ENCODE measurements at regions not wholly inside any gene's neighbourhood (a gene's known extent, or its start where the extent isn't known, plus 50 kb on each side); places are given as distances from the start of the nearest gene placed in this dataset.

DNA sequence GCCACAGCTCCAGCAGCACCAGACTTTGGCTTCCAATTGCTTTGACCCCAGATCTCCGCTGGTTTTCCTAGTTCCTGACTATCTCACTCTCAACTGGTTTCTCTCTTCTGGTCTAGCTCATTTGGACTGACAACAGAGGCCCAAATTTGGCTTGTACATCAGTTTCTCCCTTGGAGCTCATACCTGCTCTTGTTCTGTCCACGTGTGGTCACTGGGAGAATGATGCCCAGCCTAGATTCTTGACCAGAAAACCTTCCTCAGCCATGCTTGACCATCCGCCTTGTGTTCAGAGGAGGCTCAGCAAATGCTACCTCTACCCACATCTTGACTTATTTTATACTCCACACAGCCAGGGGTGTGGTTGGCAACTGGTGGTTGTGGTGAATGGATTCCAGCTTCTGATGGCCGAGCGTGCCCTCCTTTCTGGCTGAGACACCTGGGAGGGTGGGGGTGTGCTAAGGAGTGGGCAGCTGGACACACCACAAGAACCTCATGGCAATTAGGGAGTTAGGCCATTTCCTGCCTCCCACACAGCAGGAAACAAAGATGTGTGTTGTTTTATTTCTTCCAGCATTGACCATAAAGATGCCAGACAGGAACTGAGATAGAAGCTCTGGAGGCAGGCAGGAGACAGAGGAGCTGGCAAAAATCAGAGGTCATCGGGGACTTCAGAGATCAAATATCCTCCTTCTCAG is 93.8 kb upstream of the FAM20A start:
- Histone ChIP-seq H3K27me3 (ENCODE audit: control insufficient read depth in 5 of 5, insufficient read depth in 4 of 5, low read length in 5 of 5) (no peaks in the 10 kb centered on the region), H3K9ac (ENCODE audit: low read length in 5 of 5) (no peak overlapping the region), H3K4me1 (ENCODE audit: control insufficient read depth in 5 of 5, insufficient read depth in 5 of 5, low read length in 5 of 5) (peaks cover 0 to 17% (median 5%) of the 10 kb centered on the region in 5 donors), H3K27ac (ENCODE audit: low read depth, low read length) (no peak overlapping the region), H3K9me3 (ENCODE audit: control insufficient read depth in 5 of 5, low read length in 5 of 5) (peaks cover 0 to 3% (median 0%) of the 10 kb centered on the region in 5 donors), H3K36me3 (ENCODE audit: control insufficient read depth in 5 of 5, insufficient read depth in 5 of 5, low read length in 5 of 5) (no peaks in the 10 kb centered on the region), H3K4me3 (ENCODE audit: low read depth in 1 of 5, low read length in 5 of 5) (no peak overlapping the region)

DNA sequence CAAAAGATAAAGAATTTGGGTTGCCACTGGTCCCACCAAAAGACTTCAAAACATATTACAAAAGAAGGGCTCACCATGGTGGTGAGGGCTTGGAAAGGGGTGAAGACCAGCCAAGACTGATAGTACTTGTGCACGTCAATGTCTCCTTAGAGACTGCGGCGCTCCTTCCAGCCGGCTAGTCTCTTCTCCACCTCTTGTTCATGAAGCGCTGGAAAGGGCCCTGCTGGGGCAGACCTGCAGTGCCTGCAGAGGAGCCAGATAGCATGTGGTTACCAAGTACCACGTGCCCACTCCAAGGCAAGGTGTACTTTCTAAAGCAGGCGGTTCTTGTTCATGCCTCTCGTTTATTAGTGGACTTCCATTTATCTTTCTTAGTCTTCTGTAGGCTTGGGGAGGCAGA is 92.7 kb upstream of the FAM20A start:
- Histone ChIP-seq H3K4me1 (ENCODE audit: control insufficient read depth in 5 of 5, insufficient read depth in 5 of 5, low read length in 5 of 5) (peaks cover 0 to 15% (median 5%) of the 10 kb centered on the region in 5 donors), H3K36me3 (ENCODE audit: control insufficient read depth in 5 of 5, insufficient read depth in 5 of 5, low read length in 5 of 5) (no peaks in the 10 kb centered on the region), H3K9me3 (ENCODE audit: control insufficient read depth in 5 of 5, low read length in 5 of 5) (peaks cover 0 to 3% (median 0%) of the 10 kb centered on the region in 5 donors), H3K27ac (ENCODE audit: low read depth, low read length) (no peak overlapping the region), H3K9ac (ENCODE audit: low read length in 5 of 5) (no peak overlapping the region), H3K27me3 (ENCODE audit: control insufficient read depth in 5 of 5, insufficient read depth in 4 of 5, low read length in 5 of 5) (no peaks in the 10 kb centered on the region), H3K4me3 (ENCODE audit: low read depth in 1 of 5, low read length in 5 of 5) (no peak overlapping the region)

GRCh38 chr17:68693466-68693865 is 92.3 kb upstream of the FAM20A start:
- Histone ChIP-seq H3K9ac (ENCODE audit: low read length in 5 of 5) (no peak overlapping the region), H3K27ac (ENCODE audit: low read depth, low read length) (no peak overlapping the region)

GRCh38 chr17:68686108-68686988 is 85.2 kb upstream of the FAM20A start:
- Histone ChIP-seq H3K27me3 (ENCODE audit: control insufficient read depth in 5 of 5, insufficient read depth in 4 of 5, low read length in 5 of 5) (no peaks in the 10 kb centered on the region), H3K4me1 (ENCODE audit: control insufficient read depth in 5 of 5, insufficient read depth in 5 of 5, low read length in 5 of 5) (peaks cover 0 to 22% (median 16%) of the 10 kb centered on the region in 5 donors), H3K36me3 (ENCODE audit: control insufficient read depth in 5 of 5, insufficient read depth in 5 of 5, low read length in 5 of 5) (no peaks in the 10 kb centered on the region), H3K9me3 (ENCODE audit: control insufficient read depth in 5 of 5, low read length in 5 of 5) (peaks cover 0 to 3% (median 0%) of the 10 kb centered on the region in 5 donors), H3K9ac (ENCODE audit: low read length in 5 of 5) (no peak overlapping the region), H3K4me3 (ENCODE audit: low read depth in 1 of 5, low read length in 5 of 5) (no peak overlapping the region), H3K27ac (ENCODE audit: low read depth, low read length) (no peak overlapping the region)

More at GRCh38 chr17:68693466-68693865, 92.3 kb upstream of the FAM20A start:
- Histone ChIP-seq H3K4me3 (ENCODE audit: low read depth in 1 of 5, low read length in 5 of 5) (no peak overlapping the region), H3K27me3 (ENCODE audit: control insufficient read depth in 5 of 5, insufficient read depth in 4 of 5, low read length in 5 of 5) (no peaks in the 10 kb centered on the region), H3K9me3 (ENCODE audit: control insufficient read depth in 5 of 5, low read length in 5 of 5) (peaks cover 0 to 3% (median 0%) of the 10 kb centered on the region in 5 donors), H3K4me1 (ENCODE audit: control insufficient read depth in 5 of 5, insufficient read depth in 5 of 5, low read length in 5 of 5) (peaks cover 0 to 11% (median 4%) of the 10 kb centered on the region in 5 donors), H3K36me3 (ENCODE audit: control insufficient read depth in 5 of 5, insufficient read depth in 5 of 5, low read length in 5 of 5) (no peaks in the 10 kb centered on the region)

DNA sequence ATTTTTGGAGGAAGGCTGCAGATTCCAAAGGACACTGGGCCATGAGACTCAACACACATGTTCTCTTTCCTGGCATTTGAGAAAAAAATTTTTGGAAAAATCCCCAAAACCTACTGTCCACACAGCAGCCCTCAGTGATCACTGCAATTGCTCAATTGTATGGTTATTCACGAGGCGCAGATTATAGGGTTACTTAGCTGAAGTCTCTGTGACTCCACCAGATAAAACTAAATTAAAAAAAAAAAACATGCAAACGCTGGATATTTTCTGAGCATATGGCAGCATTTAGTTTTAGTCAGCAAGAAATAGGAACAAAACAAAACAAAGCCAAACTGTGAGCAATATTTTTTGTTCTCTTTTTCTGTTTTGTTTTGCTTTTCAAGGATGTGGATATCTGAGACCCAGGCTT is 83.8 kb upstream of the FAM20A start:
- peak overlapping the region; percentile 54 for H3K27ac ChIP-seq (ENCODE audit: low read depth, low read length)
- H3K4me1 ChIP-seq (ENCODE audit: control insufficient read depth in 5 of 5, insufficient read depth in 5 of 5, low read length in 5 of 5) = peaks cover 0 to 22% (median 16%) of the 10 kb centered on the region in 5 donors
- no peaks in the 10 kb centered on the region for H3K36me3 ChIP-seq (ENCODE audit: control insufficient read depth in 5 of 5, insufficient read depth in 5 of 5, low read length in 5 of 5)
- no peak overlapping the region for H3K9ac ChIP-seq (ENCODE audit: low read length in 5 of 5)
- H3K9me3 ChIP-seq (ENCODE audit: control insufficient read depth in 5 of 5, low read length in 5 of 5) = no peaks in the 10 kb centered on the region
- no peak overlapping the region for H3K4me3 ChIP-seq (ENCODE audit: low read depth in 1 of 5, low read length in 5 of 5)
- H3K27me3 ChIP-seq (ENCODE audit: control insufficient read depth in 5 of 5, insufficient read depth in 4 of 5, low read length in 5 of 5) = no peaks in the 10 kb centered on the region

GRCh38 chr17:68682903-68683302 is 81.7 kb upstream of the FAM20A start:
- Histone ChIP-seq H3K9ac (ENCODE audit: low read length in 5 of 5) (no peak overlapping the region), H3K4me1 (ENCODE audit: control insufficient read depth in 5 of 5, insufficient read depth in 5 of 5, low read length in 5 of 5) (peaks cover 0 to 22% (median 16%) of the 10 kb centered on the region in 5 donors)

GRCh38 chr17:68679882-68680281 is 78.7 kb upstream of the FAM20A start:
- Histone ChIP-seq H3K4me1 (ENCODE audit: control insufficient read depth in 5 of 5, insufficient read depth in 5 of 5, low read length in 5 of 5) (peaks cover 0 to 9% (median 5%) of the 10 kb centered on the region in 5 donors), H3K36me3 (ENCODE audit: control insufficient read depth in 5 of 5, insufficient read depth in 5 of 5, low read length in 5 of 5) (no peaks in the 10 kb centered on the region), H3K9me3 (ENCODE audit: control insufficient read depth in 5 of 5, low read length in 5 of 5) (no peaks in the 10 kb centered on the region), H3K4me3 (ENCODE audit: low read depth in 1 of 5, low read length in 5 of 5) (no peak overlapping the region), H3K27me3 (ENCODE audit: control insufficient read depth in 5 of 5, insufficient read depth in 4 of 5, low read length in 5 of 5) (no peaks in the 10 kb centered on the region), H3K27ac (ENCODE audit: low read depth, low read length) (no peak overlapping the region), H3K9ac (ENCODE audit: low read length in 5 of 5) (no peak overlapping the region)

More at GRCh38 chr17:68682903-68683302, 81.7 kb upstream of the FAM20A start:
- H3K9me3 ChIP-seq (ENCODE audit: control insufficient read depth in 5 of 5, low read length in 5 of 5) = no peaks in the 10 kb centered on the region
- no peak overlapping the region for H3K4me3 ChIP-seq (ENCODE audit: low read depth in 1 of 5, low read length in 5 of 5)
- H3K36me3 ChIP-seq (ENCODE audit: control insufficient read depth in 5 of 5, insufficient read depth in 5 of 5, low read length in 5 of 5) = no peaks in the 10 kb centered on the region
- no peaks in the 10 kb centered on the region for H3K27me3 ChIP-seq (ENCODE audit: control insufficient read depth in 5 of 5, insufficient read depth in 4 of 5, low read length in 5 of 5)
- no peak overlapping the region for H3K27ac ChIP-seq (ENCODE audit: low read depth, low read length)

DNA sequence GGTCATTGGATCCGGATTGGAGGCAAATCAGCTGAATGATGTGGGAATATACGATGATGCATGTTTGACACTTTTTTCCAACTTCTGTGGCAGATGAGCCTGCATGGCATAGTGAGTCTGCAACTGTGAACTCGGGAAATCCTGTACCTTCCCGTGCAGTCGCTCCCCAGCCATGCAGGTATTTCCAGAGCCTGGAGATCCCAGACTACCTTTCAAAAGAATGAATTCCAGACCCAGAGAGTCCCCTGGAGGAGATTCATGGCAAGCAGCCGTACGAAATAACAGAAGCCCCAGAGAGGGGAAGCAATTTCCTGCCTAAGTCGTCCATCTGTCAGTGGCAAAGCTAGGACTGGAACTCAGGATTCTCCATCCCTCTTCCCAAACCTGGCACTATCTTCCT is 75.7 kb upstream of the FAM20A start:
- Histone ChIP-seq H3K9me3 (ENCODE audit: control insufficient read depth in 5 of 5, low read length in 5 of 5) (no peaks in the 10 kb centered on the region), H3K27me3 (ENCODE audit: control insufficient read depth in 5 of 5, insufficient read depth in 4 of 5, low read length in 5 of 5) (peaks cover 0 to 2% (median 0%) of the 10 kb centered on the region in 5 donors), H3K27ac (ENCODE audit: low read depth, low read length) (no peak overlapping the region), H3K9ac (ENCODE audit: low read length in 5 of 5) (no peak overlapping the region), H3K4me1 (ENCODE audit: control insufficient read depth in 5 of 5, insufficient read depth in 5 of 5, low read length in 5 of 5) (peaks cover 0 to 5% (median 0%) of the 10 kb centered on the region in 5 donors), H3K4me3 (ENCODE audit: low read depth in 1 of 5, low read length in 5 of 5) (no peak overlapping the region), H3K36me3 (ENCODE audit: control insufficient read depth in 5 of 5, insufficient read depth in 5 of 5, low read length in 5 of 5) (no peaks in the 10 kb centered on the region)

DNA sequence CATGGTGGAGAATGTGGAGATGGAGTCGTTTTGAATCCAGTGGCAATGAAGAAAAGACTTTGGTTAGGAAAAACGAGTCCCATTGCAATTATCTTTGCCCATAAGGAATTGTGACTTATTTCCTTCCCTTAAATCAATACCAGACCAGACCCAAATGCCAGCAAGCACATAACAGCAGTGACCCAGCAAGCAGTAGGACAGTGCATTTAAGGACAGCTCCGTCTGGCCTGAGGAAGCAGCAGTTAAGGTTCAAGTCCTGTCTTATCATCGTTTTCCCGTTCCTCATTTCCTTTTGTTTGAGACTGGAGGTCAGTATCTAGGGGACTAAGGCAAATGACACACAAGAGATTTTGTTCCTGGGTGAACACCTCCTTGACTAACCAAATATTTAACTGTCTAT is 74.6 kb upstream of the FAM20A start:
- H3K36me3 ChIP-seq (ENCODE audit: control insufficient read depth in 5 of 5, insufficient read depth in 5 of 5, low read length in 5 of 5) = no peaks in the 10 kb centered on the region
- H3K27ac ChIP-seq (ENCODE audit: low read depth, low read length) = no peak overlapping the region
- no peak overlapping the region for H3K4me3 ChIP-seq (ENCODE audit: low read depth in 1 of 5, low read length in 5 of 5)
- no peak overlapping the region for H3K9ac ChIP-seq (ENCODE audit: low read length in 5 of 5)
- H3K4me1 ChIP-seq (ENCODE audit: control insufficient read depth in 5 of 5, insufficient read depth in 5 of 5, low read length in 5 of 5) = peaks cover 0 to 5% (median 0%) of the 10 kb centered on the region in 5 donors
- H3K9me3 ChIP-seq (ENCODE audit: control insufficient read depth in 5 of 5, low read length in 5 of 5) = no peaks in the 10 kb centered on the region
- peaks cover 0 to 2% (median 0%) of the 10 kb centered on the region in 5 donors for H3K27me3 ChIP-seq (ENCODE audit: control insufficient read depth in 5 of 5, insufficient read depth in 4 of 5, low read length in 5 of 5)

All from subcutaneous abdominal adipose tissue (tissue), 5 donors.